IgD-negative memory B cell (primary cell): ENCODE measurements at regions not wholly inside any gene's neighbourhood (a gene's known extent, or its start where the extent isn't known, plus 50 kb on each side); places are given as distances from the start of the nearest gene placed in this dataset.

Source experiments
- H3K27ac Mint-ChIP-seq, 3 donors: one replicate each; pipeline ENCODE4 v1.8.0; 2020 to 2022; ENCODE audit warnings: mild to moderate bottlenecking in 3 of 3, mixed read lengths in 3 of 3, moderate library complexity in 1 of 3
- H3K27me3 Mint-ChIP-seq: one replicate; pipeline ENCODE4 v1.8.0; 2021; ENCODE audit warnings: mixed read lengths
- H3K36me3 Mint-ChIP-seq: one replicate; pipeline ENCODE4 v1.8.0; 2020; ENCODE audit warnings: mild to moderate bottlenecking, mixed read lengths
- H3K4me1 Mint-ChIP-seq, 3 donors: one replicate each; pipeline ENCODE4 v1.8.0; 2020 to 2022; ENCODE audit warnings: mixed read lengths in 3 of 3, mild to moderate bottlenecking in 1 of 3
- H3K4me3 Mint-ChIP-seq, 4 donors: one replicate each; pipeline ENCODE4 v1.8.0; 2020 to 2022; ENCODE audit warnings: mild to moderate bottlenecking in 4 of 4, mixed read lengths in 4 of 4, moderate library complexity in 3 of 4
- H3K9me3 Mint-ChIP-seq, 3 donors: one replicate each; pipeline ENCODE4 v1.8.0; 2020 to 2021; ENCODE audit warnings: mixed read lengths in 3 of 3, mild to moderate bottlenecking in 1 of 3

DNA sequence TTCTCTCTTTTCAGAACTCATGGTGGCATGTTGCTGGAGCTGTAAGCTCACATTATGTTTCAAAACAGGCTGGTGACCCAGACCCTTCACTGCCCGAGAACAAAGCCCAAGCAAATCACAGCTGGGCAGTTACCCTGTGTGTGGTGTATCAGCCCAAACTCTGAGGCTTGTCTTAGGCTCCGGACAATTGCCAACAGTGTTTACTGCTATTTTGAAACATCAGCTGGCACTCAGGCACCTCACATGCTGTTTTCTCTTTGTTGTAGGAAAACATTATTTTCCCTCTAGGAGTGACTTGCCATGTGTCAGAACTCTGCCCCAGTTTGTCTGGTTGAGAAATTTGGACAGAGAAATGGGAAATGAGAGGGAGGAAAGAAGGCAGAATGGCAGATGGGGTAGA lies 237.6 kb upstream of the APCDD1 start:
- peaks cover 5 to 7% (median 6%) of the 10 kb centered on the region in 3 donors for H3K4me1 Mint-ChIP-seq
- H3K36me3 Mint-ChIP-seq = peaks cover 1% of the 10 kb centered on the region
- no peak overlapping the region for H3K4me3 Mint-ChIP-seq
- H3K27ac Mint-ChIP-seq = no peak overlapping the region
- peaks cover 0 to 4% (median 4%) of the 10 kb centered on the region in 3 donors for H3K9me3 Mint-ChIP-seq
- no peaks in the 10 kb centered on the region for H3K27me3 Mint-ChIP-seq

DNA sequence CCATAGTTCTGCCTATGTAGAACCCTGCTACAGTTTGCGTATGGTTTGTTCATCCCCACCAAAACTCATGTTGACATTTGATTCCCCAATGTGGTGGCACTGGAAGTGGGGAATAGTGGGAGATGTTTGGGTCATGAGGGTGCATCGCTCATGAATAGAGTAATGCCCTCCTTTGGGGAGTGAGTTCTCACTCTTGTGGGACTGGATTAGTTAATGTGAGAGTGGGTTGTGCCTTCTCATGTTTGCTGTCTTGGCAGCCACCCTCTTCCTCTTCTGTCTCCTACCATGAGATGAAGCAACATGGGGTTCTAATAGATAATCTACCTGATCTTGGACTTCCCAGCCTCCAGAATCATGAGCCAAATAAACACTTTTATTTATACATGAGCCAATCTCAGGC lies 237.2 kb upstream of the APCDD1 start:
- Mint-ChIP-seq H3K9me3 (peaks cover 0 to 4% (median 4%) of the 10 kb centered on the region in 3 donors), H3K4me3 (no peak overlapping the region), H3K36me3 (peaks cover 1% of the 10 kb centered on the region), H3K27me3 (no peaks in the 10 kb centered on the region), H3K27ac (no peak overlapping the region), H3K4me1 (peaks cover 5 to 7% (median 6%) of the 10 kb centered on the region in 3 donors)

DNA sequence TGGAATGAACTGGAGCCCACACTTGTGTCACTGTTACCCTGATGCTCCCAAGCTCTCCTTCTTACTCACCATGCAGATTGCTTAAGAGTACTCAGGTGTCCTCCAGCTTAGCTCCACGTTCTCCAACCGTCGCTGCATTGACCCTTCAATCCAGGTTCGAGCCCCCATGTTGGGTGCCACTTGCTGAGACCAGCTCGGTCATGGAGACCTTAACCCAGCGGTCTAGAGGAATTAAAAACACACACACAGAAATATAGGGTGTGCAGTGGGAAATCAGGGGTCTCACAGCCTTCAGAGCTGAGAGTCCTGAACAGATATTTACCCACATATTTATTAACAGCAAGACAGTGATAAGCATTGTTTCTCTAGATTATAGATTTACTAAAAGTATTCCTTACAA lies 229.1 kb upstream of the APCDD1 start:
- Mint-ChIP-seq H3K36me3 (no peaks in the 10 kb centered on the region), H3K27ac (no peak overlapping the region), H3K9me3 (peaks cover 9 to 11% (median 10%) of the 10 kb centered on the region in 3 donors), H3K4me1 (no peaks in the 10 kb centered on the region), H3K27me3 (peaks cover 1% of the 10 kb centered on the region), H3K4me3 (no peak overlapping the region)

DNA sequence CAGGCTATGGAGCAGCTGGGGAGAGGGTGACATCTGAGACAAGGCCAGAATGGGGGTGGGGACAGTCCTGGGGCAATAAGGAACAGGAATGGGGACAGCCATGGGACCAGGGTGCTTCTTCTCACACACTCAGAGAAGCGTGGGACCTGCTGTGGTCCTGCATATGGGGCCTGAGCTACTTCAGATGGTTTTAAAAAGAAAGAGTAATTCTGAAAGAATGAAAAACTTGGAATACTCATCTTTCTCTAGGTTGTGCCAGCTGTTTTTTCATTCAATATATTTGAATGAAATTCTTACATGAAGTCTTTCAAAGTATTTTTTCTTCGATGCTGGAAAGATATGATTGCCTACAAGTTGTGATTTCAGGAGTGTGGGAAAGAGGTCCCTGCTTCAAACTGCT lies 227.5 kb upstream of the APCDD1 start:
- Mint-ChIP-seq H3K9me3 (peaks cover 11 to 19% (median 14%) of the 10 kb centered on the region in 3 donors), H3K4me1 (no peaks in the 10 kb centered on the region), H3K27me3 (peaks cover 1% of the 10 kb centered on the region), H3K4me3 (no peak overlapping the region), H3K27ac (no peak overlapping the region), H3K36me3 (peaks cover 3% of the 10 kb centered on the region)

DNA sequence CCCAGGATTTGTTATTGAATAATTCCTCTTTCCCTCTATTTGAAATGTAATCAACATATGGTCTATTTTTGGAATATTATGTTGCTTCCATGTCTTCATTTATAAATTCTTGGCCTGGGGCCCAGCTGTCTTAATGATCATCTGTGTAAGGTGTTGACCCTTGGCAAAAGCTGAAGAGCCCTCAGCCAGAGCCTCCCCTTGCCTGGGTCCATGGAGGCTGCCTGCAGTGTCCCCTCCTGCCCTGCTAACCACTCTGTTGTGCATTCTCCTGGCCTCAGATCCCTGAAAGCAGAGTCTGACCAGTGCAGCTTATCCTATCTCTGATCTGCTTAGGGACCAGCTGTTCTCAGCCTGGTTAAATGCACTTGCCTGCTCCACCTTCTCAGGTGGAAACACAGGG lies 226.1 kb upstream of the APCDD1 start:
- Mint-ChIP-seq H3K4me3 (no peak overlapping the region), H3K27ac (no peak overlapping the region), H3K4me1 (no peaks in the 10 kb centered on the region), H3K27me3 (peaks cover 1% of the 10 kb centered on the region), H3K36me3 (peaks cover 7% of the 10 kb centered on the region), H3K9me3 (peaks cover 11 to 23% (median 12%) of the 10 kb centered on the region in 3 donors)

DNA sequence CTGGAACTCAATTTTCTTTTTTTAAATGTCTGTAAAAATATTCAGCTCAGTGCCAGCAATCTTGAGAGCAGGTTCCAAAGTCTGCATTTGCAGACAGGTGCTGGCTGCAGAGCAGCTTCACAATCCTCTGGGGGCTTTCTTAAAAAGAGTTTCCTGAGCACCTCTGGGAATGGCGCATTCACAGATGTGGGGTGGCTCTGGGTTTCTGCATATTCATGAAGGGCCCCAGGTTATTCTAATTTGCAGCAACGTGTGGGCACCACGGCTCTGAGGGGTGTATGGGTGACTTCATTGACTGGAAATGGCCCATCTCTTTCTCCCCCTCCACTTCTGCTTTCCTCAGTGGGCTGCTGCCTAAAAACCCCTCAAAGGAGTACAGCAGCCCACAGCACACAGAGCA lies 225.0 kb upstream of the APCDD1 start:
- Mint-ChIP-seq H3K27ac (no peak overlapping the region), H3K36me3 (peaks cover 7% of the 10 kb centered on the region), H3K4me3 (no peak overlapping the region), H3K27me3 (peaks cover 1% of the 10 kb centered on the region), H3K9me3 (peaks cover 11 to 23% (median 12%) of the 10 kb centered on the region in 3 donors), H3K4me1 (no peaks in the 10 kb centered on the region)

DNA sequence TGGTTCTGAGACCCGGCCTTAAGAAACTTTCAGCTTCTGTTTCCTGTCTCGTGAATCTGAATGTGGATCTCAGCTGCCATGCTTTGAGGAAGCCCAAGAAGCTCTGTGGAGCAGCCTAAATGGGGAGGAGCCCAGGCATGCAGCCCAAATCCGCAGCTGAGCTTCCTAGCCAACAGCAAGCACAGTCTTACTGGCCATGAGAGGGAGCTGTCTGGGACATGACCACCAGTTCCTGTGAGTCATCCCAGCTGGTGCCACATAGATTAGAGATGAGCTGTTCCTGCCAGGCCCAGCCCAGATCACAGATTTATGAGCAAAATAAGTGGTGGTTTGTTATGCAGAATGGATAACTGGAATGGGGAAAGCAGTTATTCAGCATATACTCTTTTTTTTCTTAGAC lies 224.4 kb upstream of the APCDD1 start:
- H3K27ac Mint-ChIP-seq = no peak overlapping the region
- no peak overlapping the region for H3K4me3 Mint-ChIP-seq
- H3K9me3 Mint-ChIP-seq = peaks cover 9 to 17% (median 9%) of the 10 kb centered on the region in 3 donors
- no peaks in the 10 kb centered on the region for H3K4me1 Mint-ChIP-seq
- peaks cover 1% of the 10 kb centered on the region for H3K27me3 Mint-ChIP-seq
- peaks cover 7% of the 10 kb centered on the region for H3K36me3 Mint-ChIP-seq

DNA sequence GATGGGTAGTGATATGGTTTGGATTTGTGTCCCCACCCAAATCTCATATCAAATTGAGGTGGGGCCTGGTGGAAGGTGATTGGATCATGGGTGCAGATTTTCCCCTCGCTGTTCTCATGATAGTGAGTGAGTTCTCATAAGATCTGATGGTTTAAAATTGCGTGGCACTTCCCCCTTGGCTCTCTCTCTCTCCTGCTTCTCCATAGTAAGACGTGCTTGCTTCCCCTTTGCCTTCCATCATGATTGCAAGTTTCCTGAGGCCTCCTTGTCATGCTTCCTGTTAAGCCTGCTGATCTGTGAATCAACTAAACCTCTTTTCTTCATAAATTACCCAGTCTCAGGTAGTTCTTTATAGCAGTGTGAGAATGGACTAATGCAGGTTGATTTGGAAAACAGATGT lies 223.2 kb upstream of the APCDD1 start:
- H3K9me3 Mint-ChIP-seq = peaks cover 3 to 14% (median 7%) of the 10 kb centered on the region in 3 donors
- peaks cover 1% of the 10 kb centered on the region for H3K27me3 Mint-ChIP-seq
- H3K27ac Mint-ChIP-seq = peak overlapping the region in 1 of 3 donors; percentile 39
- no peaks in the 10 kb centered on the region for H3K4me1 Mint-ChIP-seq
- H3K4me3 Mint-ChIP-seq = no peak overlapping the region
- peaks cover 7% of the 10 kb centered on the region for H3K36me3 Mint-ChIP-seq

DNA sequence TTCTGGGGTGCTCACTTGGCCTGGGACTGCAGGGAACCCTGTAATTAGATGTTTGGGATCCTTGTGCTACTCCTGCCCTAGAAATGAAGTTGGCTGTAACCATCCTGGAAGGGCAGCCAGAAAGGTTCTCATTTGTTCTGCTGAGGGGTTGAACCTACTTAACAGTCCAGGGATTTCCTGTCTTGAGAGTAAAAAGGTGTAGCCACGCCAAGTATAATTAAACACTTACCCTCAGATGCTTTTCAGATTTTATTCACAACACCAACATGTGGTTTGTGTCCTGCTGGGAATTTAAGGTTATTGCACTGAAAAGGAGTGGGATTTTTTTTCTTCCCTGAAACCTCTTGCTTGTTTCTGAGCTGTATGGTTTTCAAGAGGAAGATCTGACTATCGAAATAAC lies 222.4 kb upstream of the APCDD1 start:
- H3K4me3 Mint-ChIP-seq = peak overlapping the region in 1 of 4 donors; percentile 29
- peaks cover 1% of the 10 kb centered on the region for H3K27me3 Mint-ChIP-seq
- H3K27ac Mint-ChIP-seq = no peak overlapping the region
- H3K4me1 Mint-ChIP-seq = no peaks in the 10 kb centered on the region
- peaks cover 2 to 14% (median 7%) of the 10 kb centered on the region in 3 donors for H3K9me3 Mint-ChIP-seq
- peaks cover 7% of the 10 kb centered on the region for H3K36me3 Mint-ChIP-seq

DNA sequence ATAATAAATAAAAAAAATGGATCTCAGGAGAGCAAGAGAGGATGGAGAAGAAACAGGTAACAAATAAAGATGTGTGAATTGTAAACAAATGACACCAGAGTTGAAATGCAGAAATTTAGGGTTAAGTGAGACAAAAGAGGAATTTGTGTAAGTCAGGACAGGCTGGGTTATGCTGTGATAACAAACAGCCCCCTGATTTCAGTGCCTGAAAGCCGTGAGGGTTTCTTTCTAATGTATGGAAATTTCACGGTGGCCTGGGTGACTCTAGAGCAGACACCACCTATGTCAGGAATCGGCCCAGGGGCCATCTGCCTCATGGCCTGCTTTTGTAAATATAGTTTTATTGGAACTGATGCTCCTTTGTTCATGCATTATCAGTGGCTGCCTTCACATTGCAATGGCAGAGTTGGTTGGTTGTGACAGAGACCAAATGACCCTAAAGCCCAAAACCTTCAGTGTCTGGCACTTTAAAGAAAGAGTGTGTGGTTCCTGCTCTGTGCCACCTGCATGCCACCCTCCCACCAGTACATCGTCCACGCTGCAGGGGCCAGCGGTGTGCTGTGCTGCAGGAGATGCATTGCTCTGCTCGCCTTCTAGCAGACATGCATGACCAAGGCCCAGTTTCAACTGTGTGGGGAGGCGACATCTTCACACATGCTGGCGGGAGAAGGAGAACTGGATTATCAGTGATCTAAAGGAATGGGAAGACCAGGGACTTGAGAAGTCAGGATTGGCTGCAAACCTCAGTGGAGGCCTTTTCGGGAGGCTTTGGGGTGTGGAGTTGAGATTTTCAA lies 221.2 kb upstream of the APCDD1 start:
- Mint-ChIP-seq H3K36me3 (peaks cover 7% of the 10 kb centered on the region), H3K27me3 (peaks cover 1% of the 10 kb centered on the region), H3K4me3 (no peak overlapping the region), H3K27ac (no peak overlapping the region), H3K4me1 (no peaks in the 10 kb centered on the region), H3K9me3 (peaks cover 2 to 14% (median 7%) of the 10 kb centered on the region in 3 donors)

DNA sequence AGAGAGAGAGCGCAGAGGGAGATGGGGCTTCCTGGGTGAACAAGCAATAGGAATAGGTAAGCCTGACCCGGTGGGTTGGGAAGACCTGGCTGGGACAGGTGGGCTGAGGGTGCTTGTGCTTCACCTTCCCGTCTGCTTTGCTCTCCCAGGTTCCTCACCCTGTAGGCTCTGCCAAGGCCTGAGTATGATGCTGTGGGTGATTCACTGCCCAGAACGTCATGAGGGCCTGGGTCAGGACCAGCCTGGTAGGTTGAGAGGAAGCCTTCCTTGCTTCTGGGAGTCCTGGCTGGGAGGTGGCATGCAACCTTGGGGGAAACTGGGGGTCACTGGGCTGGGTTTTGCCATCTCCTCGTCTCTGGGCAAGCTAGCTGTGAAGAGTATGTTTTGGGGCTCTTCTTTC lies 220.2 kb upstream of the APCDD1 start:
- no peaks in the 10 kb centered on the region for H3K4me1 Mint-ChIP-seq
- no peaks in the 10 kb centered on the region for H3K27me3 Mint-ChIP-seq
- H3K9me3 Mint-ChIP-seq = peaks cover 2 to 14% (median 7%) of the 10 kb centered on the region in 3 donors
- no peak overlapping the region for H3K4me3 Mint-ChIP-seq
- H3K36me3 Mint-ChIP-seq = peaks cover 7% of the 10 kb centered on the region
- no peak overlapping the region for H3K27ac Mint-ChIP-seq

DNA sequence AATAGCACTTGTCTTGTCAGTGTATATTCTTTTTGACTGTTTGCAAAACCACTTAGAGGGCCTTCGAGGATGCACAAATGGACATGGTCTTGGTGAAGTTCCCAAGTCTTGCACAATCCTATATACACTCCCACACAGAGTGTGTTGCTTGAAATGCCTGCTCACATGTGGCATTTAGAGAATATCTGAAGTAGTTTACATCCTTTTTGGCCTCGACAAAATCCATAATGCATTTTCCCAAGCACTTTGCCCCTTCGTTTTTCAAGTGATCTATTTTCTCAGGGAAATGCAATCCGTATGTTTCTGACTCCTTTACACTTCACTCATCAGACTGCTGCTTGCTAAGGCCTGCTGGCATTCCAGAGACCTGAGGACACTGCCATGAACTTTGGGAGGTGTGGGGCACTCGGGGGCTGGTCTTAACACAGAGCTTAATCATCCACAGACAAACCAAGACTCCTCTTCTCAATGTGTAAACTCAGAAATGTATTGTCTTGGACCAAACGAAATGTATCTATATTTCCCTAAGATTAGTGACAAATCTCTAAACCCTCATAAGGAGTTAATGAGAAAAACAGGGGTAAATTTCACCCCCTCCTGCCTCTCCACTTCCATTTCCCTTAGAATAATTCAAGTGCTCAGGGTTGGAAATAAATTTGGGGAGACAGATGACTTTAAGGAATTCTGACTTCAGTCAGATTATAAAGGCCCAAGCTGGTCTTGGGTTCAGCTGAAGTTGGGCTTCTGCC lies 219.3 kb upstream of the APCDD1 start:
- H3K36me3 Mint-ChIP-seq = peaks cover 7% of the 10 kb centered on the region
- H3K9me3 Mint-ChIP-seq = peaks cover 2 to 14% (median 7%) of the 10 kb centered on the region in 3 donors
- no peaks in the 10 kb centered on the region for H3K4me1 Mint-ChIP-seq
- H3K27me3 Mint-ChIP-seq = no peaks in the 10 kb centered on the region
- H3K4me3 Mint-ChIP-seq = no peak overlapping the region
- H3K27ac Mint-ChIP-seq = no peak overlapping the region

DNA sequence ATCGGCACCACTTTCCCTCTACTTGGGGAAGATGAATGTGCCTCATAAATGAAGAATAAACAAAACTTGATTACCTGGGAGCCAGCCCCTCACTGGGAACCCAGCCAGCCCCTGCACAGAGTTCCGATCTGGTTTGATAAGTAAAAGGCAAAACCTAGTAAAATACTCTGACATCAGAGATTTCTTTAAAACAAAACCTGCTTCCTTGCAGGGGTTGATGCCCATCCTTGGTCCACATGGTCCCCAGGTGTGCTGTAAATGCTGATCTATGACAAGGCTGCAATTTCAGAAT lies 218.8 kb upstream of the APCDD1 start:
- Mint-ChIP-seq H3K27ac (no peak overlapping the region), H3K27me3 (no peaks in the 10 kb centered on the region), H3K4me1 (no peaks in the 10 kb centered on the region), H3K4me3 (no peak overlapping the region), H3K36me3 (peaks cover 7% of the 10 kb centered on the region), H3K9me3 (peaks cover 2 to 14% (median 7%) of the 10 kb centered on the region in 3 donors)

DNA sequence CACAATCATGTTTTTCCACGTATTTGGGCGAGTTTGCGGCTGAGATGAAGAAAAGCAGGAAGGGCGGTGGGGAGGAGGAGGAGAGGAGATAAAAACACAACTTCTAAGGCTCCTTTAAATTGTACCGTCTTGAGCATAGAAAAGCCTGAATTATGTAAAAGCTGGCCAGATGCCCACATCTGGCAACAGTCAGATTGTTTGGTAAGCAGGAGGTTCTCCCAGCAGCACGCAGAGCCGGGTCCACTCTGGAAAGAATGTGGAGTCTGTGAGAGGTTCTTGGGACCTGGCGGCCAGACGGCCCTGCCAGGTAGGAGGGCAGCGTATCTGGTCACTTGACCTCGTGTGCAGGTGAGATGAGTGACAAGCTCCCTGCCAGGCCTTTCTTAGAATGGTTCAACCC lies 215.3 kb upstream of the APCDD1 start:
- Mint-ChIP-seq H3K4me1 (no peaks in the 10 kb centered on the region), H3K27me3 (no peaks in the 10 kb centered on the region), H3K9me3 (no peaks in the 10 kb centered on the region), H3K27ac (peak overlapping the region in 1 of 3 donors; percentile 73), H3K4me3 (no peak overlapping the region), H3K36me3 (no peaks in the 10 kb centered on the region)

DNA sequence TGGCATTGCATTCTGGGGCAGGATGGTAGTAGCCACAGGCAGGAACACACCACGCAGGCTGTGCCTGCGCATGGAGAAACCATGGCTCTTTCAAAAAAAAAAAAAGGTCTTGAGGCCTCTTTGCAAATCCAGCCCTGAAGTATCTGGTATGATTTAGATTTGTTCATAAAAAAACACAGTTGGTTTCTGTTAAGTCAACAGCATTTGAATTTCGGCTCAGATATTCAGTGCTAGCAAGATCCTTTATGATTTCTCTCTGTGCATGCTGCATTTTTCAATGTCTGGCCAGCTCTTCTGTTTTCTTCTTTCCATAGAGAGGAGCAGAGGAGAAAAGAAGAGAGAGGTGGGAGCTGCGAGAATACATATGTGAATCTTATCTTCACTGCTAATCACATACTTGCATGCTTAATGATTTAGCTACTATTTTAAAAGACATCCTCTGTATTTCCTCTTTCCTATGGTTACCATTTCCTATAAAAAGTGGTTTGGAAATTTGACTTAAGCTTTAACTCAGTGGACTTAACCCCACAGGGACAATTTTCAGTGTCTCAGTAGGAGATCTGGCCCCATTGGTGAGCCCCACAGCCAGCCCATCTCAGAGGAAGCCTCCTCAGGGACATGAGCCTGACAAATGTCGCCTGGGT lies 214.3 kb upstream of the APCDD1 start:
- no peak overlapping the region for H3K27ac Mint-ChIP-seq
- H3K4me3 Mint-ChIP-seq = no peak overlapping the region
- no peaks in the 10 kb centered on the region for H3K9me3 Mint-ChIP-seq
- H3K27me3 Mint-ChIP-seq = no peaks in the 10 kb centered on the region
- H3K36me3 Mint-ChIP-seq = no peaks in the 10 kb centered on the region
- H3K4me1 Mint-ChIP-seq = no peaks in the 10 kb centered on the region
